AG04449 (cell line): ENCODE measurements at regions not wholly inside any gene's neighbourhood (a gene's known extent, or its start where the extent isn't known, plus 50 kb on each side); places are given as distances from the start of the nearest gene placed in this dataset.

Experiments used
- CTCF ChIA-PET: fragments of 350-600 bp; formaldehyde crosslinking; extraction: SDS; loops from one replicate; lab custom pipeline; 2021; ENCODE audit warnings: antibody characterized with exemption; lab: Yijun Ruan, JAX
- POLR2A ChIA-PET: fragments of 400-600, 350-600 bp; formaldehyde crosslinking; extraction: SDS; loops from one replicate; lab custom pipeline; 2020; ENCODE audit warnings: antibody characterized with exemption, inconsistent platforms; lab: Yijun Ruan, JAX
- DNase-seq: peaks from one replicate; pipeline ENCODE4 v3.0.0-alpha.2; 2010; ENCODE audit warnings: low read depth, low spot score
- H3K4me3 ChIP-seq: 2 replicates; pipeline ENCODE4 v1.5.1; 2011; ENCODE audit warnings: low read depth, mild to moderate bottlenecking, control low read depth, low read length
- CTCF ChIP-seq: IDR thresholded peaks from one replicate; pipeline ENCODE4 v1.5.1; 2011; ENCODE audit warnings: mild to moderate bottlenecking, moderate library complexity, low read length, control low read depth, inconsistent platforms; ENCODE audit not compliant: insufficient read depth; ENCODE audit errors: missing control alignments

- ChIA-PET POLR2A (no interaction called here), CTCF (no interaction called here)
- H3K4me3 ChIP-seq = no peak overlapping the region
- no peak for TF ChIP-seq CTCF
- no peak for DNase-seq
Measured at GRCh38 chr5:28734396-28734795, 1696.0 kb upstream of the CDH9 start.

- ChIA-PET CTCF (no interaction called here), POLR2A (no interaction called here)
- DNase-seq = no peak
- no peak overlapping the region for H3K4me3 ChIP-seq
- TF ChIP-seq CTCF = no peak
Measured at GRCh38 chr5:28729067-28729466, 1690.7 kb upstream of the CDH9 start.

- H3K4me3 ChIP-seq = no peak overlapping the region
- no peak for TF ChIP-seq CTCF
- ChIA-PET CTCF (no interaction called here), POLR2A (no interaction called here)
- DNase-seq = no peak
Measured at GRCh38 chr5:28726815-28727214, 1688.4 kb upstream of the CDH9 start.

- ChIA-PET CTCF (no interaction called here), POLR2A (no interaction called here)
- no peak for DNase-seq
Measured at GRCh38 chr5:28725001-28725400, 1686.6 kb upstream of the CDH9 start.

GRCh38 chr5:28714907-28715698, 1676.7 kb upstream of the CDH9 start:
- H3K4me3 ChIP-seq = no peak overlapping the region
- POLR2A ChIA-PET = no interaction called here
- no peak for TF ChIP-seq CTCF
- DNase-seq = no peak
- CTCF ChIA-PET = no interaction called here

More at GRCh38 chr5:28725001-28725400, 1686.6 kb upstream of the CDH9 start:
- TF ChIP-seq CTCF = no peak
- H3K4me3 ChIP-seq = no peak overlapping the region

- no peak for DNase-seq
- no peak overlapping the region for H3K4me3 ChIP-seq
- ChIA-PET POLR2A (no interaction called here), CTCF (no interaction called here)
- TF ChIP-seq CTCF = no peak
Measured at GRCh38 chr5:28710360-28710759, 1672.0 kb upstream of the CDH9 start.
